WTC11 (cell line): ENCODE measurements at regions not wholly inside any gene's neighbourhood (a gene's known extent, or its start where the extent isn't known, plus 50 kb on each side); places are given as distances from the start of the nearest gene placed in this dataset.

Source experiments
- ATAC-seq: fragments of 200-7000 bp; cut with Tn5 transposase; 2 replicates; pipeline ENCODE4 v1.10.0; 2021; ENCODE audit warnings: mild to moderate bottlenecking, moderate library complexity
- CTCF ChIA-PET: fragments of 300-600 bp; sonication (Branson Sonifier 250); formaldehyde crosslinking; loops from one replicate; lab custom pipeline; 2021; ENCODE audit warnings: antibody characterized with exemption; lab: Charles Lee
- POLR2A ChIA-PET: fragments of 350-600 bp; sonication (Branson Sonifier 250); formaldehyde crosslinking; loops from one replicate; lab custom pipeline; 2021; ENCODE audit warnings: antibody characterized with exemption; lab: Charles Lee
- DNase-seq: peaks from one replicate; pipeline ENCODE4 v3.0.0; 2021; ENCODE audit warnings: low spot score
- H3K27ac Mint-ChIP-seq: 2 replicates; pipeline ENCODE4 v1.8.0; 2021; ENCODE audit warnings: mixed read lengths
- H3K27me3 Mint-ChIP-seq: 2 replicates; pipeline ENCODE4 v1.8.0; 2021; ENCODE audit warnings: low read depth, mild to moderate bottlenecking, moderate library complexity, mixed read lengths
- H3K36me3 Mint-ChIP-seq: 2 replicates; pipeline ENCODE4 v1.8.0; 2021; ENCODE audit warnings: mixed read lengths
- H3K4me1 Mint-ChIP-seq: 2 replicates; pipeline ENCODE4 v1.8.0; 2022; ENCODE audit warnings: mixed read lengths
- H3K4me3 Mint-ChIP-seq: 2 replicates; pipeline ENCODE4 v1.8.0; 2021; ENCODE audit warnings: mild to moderate bottlenecking, moderate library complexity, mixed read lengths
- H3K9me3 Mint-ChIP-seq: 2 replicates; pipeline ENCODE4 v1.8.0; 2021; ENCODE audit warnings: mixed read lengths
- EMX1 ChIP-seq: fragments of 250-450 bp; sonication (Bioruptor Pico); IDR thresholded peaks from 2 replicates; pipeline ENCODE4 v1.8.0; 2021; ENCODE audit warnings: mild to moderate bottlenecking
- GRHL2 ChIP-seq: fragments of 250-450 bp; sonication (Bioruptor Pico); IDR thresholded peaks from 2 replicates; pipeline ENCODE4 v1.8.0; 2022; ENCODE audit warnings: mild to moderate bottlenecking, moderate library complexity; ENCODE audit not compliant: insufficient replicate concordance, severe bottlenecking
- JUN ChIP-seq: sonication (generic); formaldehyde crosslinking; IDR thresholded peaks from 2 replicates; pipeline ENCODE4 v1.8.0; 2023; ENCODE audit warnings: mild to moderate bottlenecking, missing genetic modification reagents
- NR1H2 ChIP-seq: sonication (generic); formaldehyde crosslinking; IDR thresholded peaks from 2 replicates; pipeline ENCODE4 v1.9.0; 2021; ENCODE audit warnings: mild to moderate bottlenecking, moderate library complexity, missing genetic modification reagents
- PRDM15 ChIP-seq: sonication (generic); formaldehyde crosslinking; IDR thresholded peaks from 2 replicates; pipeline ENCODE4 v1.8.0; 2022; ENCODE audit warnings: missing genetic modification reagents
- SMAD3 ChIP-seq: sonication (generic); formaldehyde crosslinking; IDR thresholded peaks from 2 replicates; pipeline ENCODE4 v1.8.0; 2022; ENCODE audit warnings: missing genetic modification reagents, mild to moderate bottlenecking, borderline replicate concordance
- TCF7 ChIP-seq: sonication (generic); formaldehyde crosslinking; IDR thresholded peaks from 2 replicates; pipeline ENCODE4 v1.8.0; 2022; ENCODE audit warnings: mild to moderate bottlenecking, low read depth, missing genetic modification reagents, moderate library complexity
- USF1 ChIP-seq: sonication (generic); formaldehyde crosslinking; IDR thresholded peaks from 2 replicates; pipeline ENCODE4 v1.8.0; 2022; ENCODE audit warnings: mild to moderate bottlenecking, missing genetic modification reagents
- ZNF425 ChIP-seq: fragments of 250-450 bp; sonication (Bioruptor Pico); conservative IDR thresholded peaks from 2 replicates; pipeline ENCODE4 v1.9.0; 2021; ENCODE audit warnings: mild to moderate bottlenecking

GRCh38 chr10:123944661-123945060, 53.1 kb upstream of the CPXM2 start (continued):
- no peak for TF ChIP-seq PRDM15 (CRISPR knock-in tag)

GRCh38 chr10:123943307-123943706, 51.7 kb upstream of the CPXM2 start:
- no peak for DNase-seq
- Mint-ChIP-seq H3K27me3 (no peaks in the 10 kb centered on the region), H3K9me3 (peaks cover 5% of the 10 kb centered on the region), H3K4me3 (no peak overlapping the region), H3K4me1 (peaks cover 14% of the 10 kb centered on the region), H3K36me3 (no peaks in the 10 kb centered on the region), H3K27ac (no peak overlapping the region)
- ATAC-seq = no peak
- TF ChIP-seq USF1 (CRISPR knock-in tag) (no peak), EMX1 (CRISPR knock-in tag) (no peak), GRHL2 (no peak), JUN (CRISPR knock-in tag) (no peak), NR1H2 (no peak), SMAD3 (no peak), ZNF425 (CRISPR knock-in tag) (no peak)
- ChIA-PET CTCF (no interaction called here), POLR2A (no interaction called here)

- H3K4me3 Mint-ChIP-seq = no peak overlapping the region
These were observed 50.7 kb upstream of the CPXM2 start for GRCh38 chr10:123942114-123942861.

More at GRCh38 chr10:123942114-123942861, 50.7 kb upstream of the CPXM2 start:
- Mint-ChIP-seq H3K36me3 (no peaks in the 10 kb centered on the region), H3K27ac (no peak overlapping the region), H3K9me3 (peaks cover 5% of the 10 kb centered on the region), H3K4me1 (peaks cover 14% of the 10 kb centered on the region), H3K27me3 (no peaks in the 10 kb centered on the region)
- POLR2A ChIA-PET = no interaction called here
- DNase-seq = no peak
- ATAC-seq = no peak
- TF ChIP-seq TCF7 (CRISPR knock-in tag) = no peak
- CTCF ChIA-PET = no interaction called here
